A549 (cell line): ENCODE measurements at regions not wholly inside any gene's neighbourhood (a gene's known extent, or its start where the extent isn't known, plus 50 kb on each side); places are given as distances from the start of the nearest gene placed in this dataset.

Source experiments
- ATAC-seq, 2 experiments: fragments of 200-7000 bp in 1 of 2; fragments of >200 bp in 1 of 2; cut with Nextera tagmentation in 1 of 2; cut with Tn5 transposase in 1 of 2; 3 replicates each; pipeline versions ENCODE4 v1.8.0 to v1.9.1; 2018 to 2020; ENCODE audit warnings: mild to moderate bottlenecking in 1 of 2, moderate library complexity in 1 of 2
- CTCF ChIA-PET: fragments of 300-600 bp; sonication (Branson Sonifier 250); formaldehyde crosslinking; extraction: SDS; loops from one replicate; lab custom pipeline; 2021; ENCODE audit warnings: antibody characterized with exemption, inconsistent platforms; lab: Yijun Ruan, JAX
- POLR2A ChIA-PET: fragments of 350-600 bp; formaldehyde crosslinking; extraction: SDS; loops from one replicate; lab custom pipeline; 2021; ENCODE audit warnings: antibody characterized with exemption, inconsistent platforms; lab: Yijun Ruan, JAX
- DNase-seq, 2 experiments: peaks; one replicate each; pipeline versions ENCODE4 v3.0.0 to v3.0.0-alpha.2; 2011 to 2016; ENCODE audit warnings: low read depth in 1 of 2, low spot score in 1 of 2
- FAIRE-seq: peaks from 2 replicates; lab custom pipeline; 2011; peaks lifted over from hg19 to GRCh38; lab: Jason Lieb, UNC
- H3K27ac ChIP-seq, 2 experiments: fragments of >200 bp; sonication (Bioruptor Twin); formaldehyde crosslinking; 3 replicates each; pipeline ENCODE4 v1.5.1; 2016 to 2017
- H3K4me1 ChIP-seq: fragments of >200 bp; sonication (Bioruptor Twin); formaldehyde crosslinking; 3 replicates; pipeline ENCODE4 v1.6.1; 2016
- H3K4me2 ChIP-seq: fragments of >200 bp; sonication (Bioruptor Twin); formaldehyde crosslinking; 3 replicates; pipeline ENCODE4 v1.6.1; 2016
- H3K4me3 ChIP-seq: fragments of >200 bp; sonication (Bioruptor Twin); formaldehyde crosslinking; 3 replicates; pipeline ENCODE4 v1.5.1; 2016
- H3K9me3 ChIP-seq: fragments of >200 bp; sonication (Bioruptor Twin); formaldehyde crosslinking; 3 replicates; pipeline ENCODE4 v1.6.1; 2016
- CHD2 ChIP-seq: fragments of 150-350 bp; IDR thresholded peaks from 2 replicates; pipeline ENCODE4 v1.6.1; 2014; ENCODE audit warnings: low read length; ENCODE audit not compliant: partially characterized antibody
- EHF ChIP-seq: fragments of 250-450 bp; sonication (Bioruptor Pico); IDR thresholded peaks from 2 replicates; pipeline ENCODE4 v1.5.0; 2020; ENCODE audit warnings: mild to moderate bottlenecking
- ESRRA ChIP-seq: fragments of 150-350 bp; IDR thresholded peaks from 2 replicates; pipeline ENCODE4 v1.6.1; 2014; ENCODE audit warnings: mild to moderate bottlenecking, low read length, borderline replicate concordance
- FOSB ChIP-seq: fragments of 250-450 bp; sonication (Bioruptor Pico); IDR thresholded peaks from 2 replicates; pipeline ENCODE4 v1.5.0; 2020; ENCODE audit warnings: mild to moderate bottlenecking, moderate library complexity
- FOSL2 ChIP-seq, 2 experiments: fragments of 450-650 bp in 1 of 2; fragments of >200 bp in 1 of 2; sonication (Bioruptor Twin) in 1 of 2; formaldehyde crosslinking; IDR thresholded peaks; 2 replicates each; pipeline versions ENCODE4 v1.5.0 to v1.6.1; 2016 to 2020; ENCODE audit warnings: mild to moderate bottlenecking in 1 of 2, moderate library complexity in 1 of 2
- FOXS1 ChIP-seq: fragments of 250-450 bp; sonication (Bioruptor Pico); IDR thresholded peaks from 2 replicates; pipeline ENCODE4 v1.5.0; 2020; ENCODE audit warnings: mild to moderate bottlenecking, moderate library complexity
- GATA3 ChIP-seq: IDR thresholded peaks from 2 replicates; pipeline ENCODE4 v1.6.1; 2012; ENCODE audit warnings: borderline replicate concordance
- HDAC2 ChIP-seq: fragments of 200-600 bp; sonication (generic); IDR thresholded peaks from 2 replicates; pipeline ENCODE4 v1.6.1; 2016
- HEYL ChIP-seq: fragments of 250-450 bp; sonication (Bioruptor Pico); IDR thresholded peaks from 2 replicates; pipeline ENCODE4 v1.8.0; 2021; ENCODE audit warnings: mild to moderate bottlenecking, moderate library complexity
- MAFK ChIP-seq: fragments of 450-650 bp; IDR thresholded peaks from 2 replicates; pipeline ENCODE4 v1.6.1; 2014; ENCODE audit not compliant: partially characterized antibody
- MAZ ChIP-seq: fragments of 150-350 bp; IDR thresholded peaks from 2 replicates; pipeline ENCODE4 v1.6.1; 2014; ENCODE audit warnings: antibody characterized with exemption, low read depth, low read length, borderline replicate concordance
- MYC ChIP-seq: IDR thresholded peaks from 2 replicates; pipeline ENCODE4 v1.6.1; 2012; ENCODE audit warnings: mild to moderate bottlenecking, inconsistent platforms, low read length, improper control_type of control experiment, borderline replicate concordance
- POLR2AphosphoS2 ChIP-seq: conservative IDR thresholded peaks from 2 replicates; pipeline ENCODE4 v1.6.1; 2012; ENCODE audit warnings: low read length, improper control_type of control experiment, inconsistent platforms
- RAD21 ChIP-seq, 2 experiments: fragments of >200 bp in 1 of 2; sonication (Bioruptor Twin) in 1 of 2; formaldehyde crosslinking in 1 of 2; IDR thresholded peaks in 1 of 2; conservative IDR thresholded peaks in 1 of 2; 2 replicates in 1 of 2; 3 replicates in 1 of 2; pipeline ENCODE4 v1.6.1; 2012 to 2018; ENCODE audit warnings: inconsistent platforms in 1 of 2
- RARB ChIP-seq: fragments of 250-450 bp; sonication (Bioruptor Pico); IDR thresholded peaks from 2 replicates; pipeline ENCODE4 v1.8.0; 2021; ENCODE audit warnings: mild to moderate bottlenecking, moderate library complexity
- RFX5 ChIP-seq: fragments of 450-650 bp; IDR thresholded peaks from 2 replicates; pipeline ENCODE4 v1.7.1; 2014; ENCODE audit warnings: antibody characterized with exemption, mild to moderate bottlenecking, moderate library complexity
- SMC3 ChIP-seq: fragments of >200 bp; sonication (Bioruptor Twin); formaldehyde crosslinking; IDR thresholded peaks from 3 replicates; pipeline ENCODE4 v1.6.1; 2018; ENCODE audit warnings: inconsistent platforms
- SREBF2 ChIP-seq: fragments of 450-650 bp; IDR thresholded peaks from 2 replicates; pipeline ENCODE4 v1.6.1; 2014; ENCODE audit warnings: mild to moderate bottlenecking, moderate library complexity
- ZSCAN20 ChIP-seq: fragments of 250-450 bp; sonication (Bioruptor Pico); IDR thresholded peaks from 2 replicates; pipeline ENCODE4 v1.8.0; 2022; ENCODE audit warnings: mild to moderate bottlenecking, moderate library complexity
- WGBS: methylation state at CpG from one replicate; pipeline ENCODE4 v1.1.6; 2017; ENCODE audit errors: missing lambda C conversion rate; 5-methylcytosine and 5-hydroxymethylcytosine counted together
- TF ChIP-seq, protein P1 (sequence below): fragments of 250-450 bp; sonication (Bioruptor Pico); IDR thresholded peaks from 2 replicates; pipeline ENCODE4 v1.5.0; 2021; ENCODE audit warnings: mild to moderate bottlenecking, moderate library complexity, borderline replicate concordance
- TF ChIP-seq, protein P2 (sequence below): fragments of 200-600 bp; sonication (generic); IDR thresholded peaks from 2 replicates; pipeline ENCODE4 v1.6.1; 2016; ENCODE audit warnings: antibody characterized with exemption, mild to moderate bottlenecking, moderate library complexity

DNA sequence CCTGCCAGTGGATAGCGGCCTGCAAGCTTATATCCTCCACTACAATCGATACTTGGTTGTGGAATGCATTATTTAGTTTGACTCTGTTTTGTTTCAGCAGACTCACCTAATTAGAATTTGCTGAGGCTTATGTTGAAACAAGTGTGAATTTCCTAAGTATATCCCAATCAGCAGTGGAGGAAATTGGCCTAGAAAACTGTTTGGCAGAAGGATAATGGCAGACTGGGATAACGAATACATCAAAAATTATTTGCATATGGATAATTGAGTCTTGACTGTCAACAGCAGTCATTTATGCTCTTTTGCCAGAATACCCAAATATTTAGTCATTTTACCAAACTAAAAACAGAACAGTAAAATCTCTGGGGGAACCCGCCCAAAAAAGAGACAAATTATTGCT lies 261.0 kb downstream of the DOK5 start:
- Histone ChIP-seq H3K4me2 (no peak overlapping the region), H3K4me1 (no peaks in the 10 kb centered on the region), H3K4me3 (no peak overlapping the region), H3K9me3 (no peaks in the 10 kb centered on the region), H3K27ac (no peak overlapping the region)
- no peak for FAIRE-seq
- no peak for TF ChIP-seq HEYL (CRISPR knock-in tag)
- TF ChIP-seq MAZ: no peak
- TF ChIP-seq, protein P1, sequence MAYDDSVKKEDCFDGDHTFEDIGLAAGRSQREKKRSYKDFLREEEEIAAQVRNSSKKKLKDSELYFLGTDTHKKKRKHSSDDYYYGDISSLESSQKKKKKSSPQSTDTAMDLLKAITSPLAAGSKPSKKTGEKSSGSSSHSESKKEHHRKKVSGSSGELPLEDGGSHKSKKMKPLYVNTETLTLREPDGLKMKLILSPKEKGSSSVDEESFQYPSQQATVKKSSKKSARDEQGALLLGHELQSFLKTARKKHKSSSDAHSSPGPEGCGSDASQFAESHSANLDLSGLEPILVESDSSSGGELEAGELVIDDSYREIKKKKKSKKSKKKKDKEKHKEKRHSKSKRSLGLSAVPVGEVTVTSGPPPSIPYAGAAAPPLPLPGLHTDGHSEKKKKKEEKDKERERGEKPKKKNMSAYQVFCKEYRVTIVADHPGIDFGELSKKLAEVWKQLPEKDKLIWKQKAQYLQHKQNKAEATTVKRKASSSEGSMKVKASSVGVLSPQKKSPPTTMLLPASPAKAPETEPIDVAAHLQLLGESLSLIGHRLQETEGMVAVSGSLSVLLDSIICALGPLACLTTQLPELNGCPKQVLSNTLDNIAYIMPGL (CRISPR knock-in tag): no peak
- no peak for TF ChIP-seq GATA3
- DNase-seq: no peak
- no peak for ATAC-seq
- CTCF ChIA-PET: no interaction called here
- POLR2A ChIA-PET: no interaction called here
- under 1% methylated on average over 4 of the region's 4 CpGs for WGBS

DNA sequence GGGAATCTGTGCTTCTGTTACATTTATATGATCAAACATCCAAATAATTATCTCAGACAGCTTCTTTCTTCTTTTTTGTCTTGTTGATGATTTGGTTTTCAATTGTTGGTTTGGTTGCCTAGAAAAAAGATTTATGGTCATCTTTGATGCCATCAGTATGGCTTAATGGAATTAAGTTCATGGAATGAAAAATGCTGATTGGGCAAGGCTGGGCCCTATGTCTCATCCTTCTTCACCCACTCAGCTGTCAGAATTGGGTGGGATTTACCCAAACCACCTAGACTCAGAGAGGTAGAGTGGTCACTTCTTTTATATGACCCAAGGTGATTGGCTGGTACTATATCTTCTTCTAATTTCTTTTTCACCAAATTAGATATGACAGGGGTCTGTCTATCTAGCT lies 258.3 kb downstream of the DOK5 start:
- Histone ChIP-seq H3K27ac (no peak overlapping the region), H3K4me2 (no peak overlapping the region), H3K9me3 (no peaks in the 10 kb centered on the region), H3K4me1 (no peaks in the 10 kb centered on the region), H3K4me3 (no peak overlapping the region)
- TF ChIP-seq SREBF2 (no peak), MAFK (peak; percentile 30)
- DNase-seq (no peak), ATAC-seq (no peak), FAIRE-seq (no peak)
- ChIA-PET CTCF (no interaction called here), POLR2A (no interaction called here)

DNA sequence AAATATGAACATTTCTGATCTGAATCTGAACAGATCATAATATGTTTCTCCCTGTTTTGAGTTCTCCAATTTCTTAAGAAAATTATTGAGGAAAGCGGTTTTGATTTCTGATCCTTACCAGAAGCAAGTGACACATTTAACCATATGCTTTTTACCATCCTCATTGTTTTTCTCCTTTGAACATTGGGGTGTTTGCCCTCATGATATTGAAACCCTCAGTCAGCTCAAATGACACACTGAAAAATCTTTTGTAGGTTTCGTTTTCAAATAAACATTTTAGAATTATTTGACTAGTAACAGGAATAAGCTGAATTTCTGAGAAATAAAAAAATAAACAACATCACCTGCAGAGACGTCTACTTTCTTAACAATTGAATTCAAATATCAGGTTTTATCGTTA lies 252.1 kb downstream of the DOK5 start:
- POLR2A ChIA-PET: no interaction called here
- FAIRE-seq (no peak), ATAC-seq (no peak), DNase-seq (no peak)
- Histone ChIP-seq H3K9me3 (no peaks in the 10 kb centered on the region), H3K27ac (no peak overlapping the region), H3K4me1 (no peaks in the 10 kb centered on the region), H3K4me2 (no peak overlapping the region), H3K4me3 (no peak overlapping the region)
- 4% methylated on average over 4 of the region's 4 CpGs for WGBS
- TF ChIP-seq RARB (CRISPR knock-in tag) (no peak), CHD2 (no peak), HDAC2 (no peak), GATA3 (no peak), EHF (CRISPR knock-in tag) (no peak), FOSB (CRISPR knock-in tag) (no peak), FOSL2 (IDR thresholded peaks at IDR 0.05) (no peak), FOSL2 (CRISPR knock-in tag; IDR thresholded peaks at IDR 0.05) (no peak), MAFK (no peak), FOXS1 (no peak), RAD21 (conservative IDR thresholded peaks at IDR 0.05 in 1 of 2, IDR thresholded peaks at IDR 0.05 in 1 of 2) (no peak), ESRRA (no peak), ZSCAN20 (CRISPR knock-in tag) (no peak), POLR2AphosphoS2 (no peak), RFX5 (no peak), MYC (no peak), SMC3 (no peak), MAZ (no peak)
- TF ChIP-seq, protein P2, sequence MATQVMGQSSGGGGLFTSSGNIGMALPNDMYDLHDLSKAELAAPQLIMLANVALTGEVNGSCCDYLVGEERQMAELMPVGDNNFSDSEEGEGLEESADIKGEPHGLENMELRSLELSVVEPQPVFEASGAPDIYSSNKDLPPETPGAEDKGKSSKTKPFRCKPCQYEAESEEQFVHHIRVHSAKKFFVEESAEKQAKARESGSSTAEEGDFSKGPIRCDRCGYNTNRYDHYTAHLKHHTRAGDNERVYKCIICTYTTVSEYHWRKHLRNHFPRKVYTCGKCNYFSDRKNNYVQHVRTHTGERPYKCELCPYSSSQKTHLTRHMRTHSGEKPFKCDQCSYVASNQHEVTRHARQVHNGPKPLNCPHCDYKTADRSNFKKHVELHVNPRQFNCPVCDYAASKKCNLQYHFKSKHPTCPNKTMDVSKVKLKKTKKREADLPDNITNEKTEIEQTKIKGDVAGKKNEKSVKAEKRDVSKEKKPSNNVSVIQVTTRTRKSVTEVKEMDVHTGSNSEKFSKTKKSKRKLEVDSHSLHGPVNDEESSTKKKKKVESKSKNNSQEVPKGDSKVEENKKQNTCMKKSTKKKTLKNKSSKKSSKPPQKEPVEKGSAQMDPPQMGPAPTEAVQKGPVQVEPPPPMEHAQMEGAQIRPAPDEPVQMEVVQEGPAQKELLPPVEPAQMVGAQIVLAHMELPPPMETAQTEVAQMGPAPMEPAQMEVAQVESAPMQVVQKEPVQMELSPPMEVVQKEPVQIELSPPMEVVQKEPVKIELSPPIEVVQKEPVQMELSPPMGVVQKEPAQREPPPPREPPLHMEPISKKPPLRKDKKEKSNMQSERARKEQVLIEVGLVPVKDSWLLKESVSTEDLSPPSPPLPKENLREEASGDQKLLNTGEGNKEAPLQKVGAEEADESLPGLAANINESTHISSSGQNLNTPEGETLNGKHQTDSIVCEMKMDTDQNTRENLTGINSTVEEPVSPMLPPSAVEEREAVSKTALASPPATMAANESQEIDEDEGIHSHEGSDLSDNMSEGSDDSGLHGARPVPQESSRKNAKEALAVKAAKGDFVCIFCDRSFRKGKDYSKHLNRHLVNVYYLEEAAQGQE: no peak
- CTCF ChIA-PET: interaction anchor here (1.0 kb wide), 1 partner anchor 34 kb away, joined by 3 read pairs; no protein-coding TSS in a partner anchor
